ENCODE measurements at regions not wholly inside any gene's neighbourhood (a gene's known extent, or its start where the extent isn't known, plus 50 kb on each side); places are given as distances from the start of the nearest gene placed in this dataset.

DNA sequence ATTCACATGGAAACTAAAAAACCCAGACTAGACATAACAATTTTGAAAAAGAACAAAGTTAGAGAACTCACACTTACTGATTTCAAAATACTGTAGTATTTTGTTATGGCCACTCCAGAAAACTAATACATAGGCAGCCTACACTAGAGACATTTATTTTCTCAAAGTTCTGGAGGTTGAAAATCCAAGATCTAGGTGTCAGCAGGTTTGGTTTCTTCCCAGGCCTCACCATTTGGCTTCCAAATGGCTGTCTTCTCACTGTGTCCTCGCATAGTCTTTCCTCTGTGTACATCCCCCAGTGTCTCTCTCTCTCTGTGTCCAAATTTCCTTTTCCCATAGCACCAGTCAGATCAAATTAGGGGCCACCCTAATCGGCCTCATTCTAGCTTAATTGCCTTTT is 95.0 kb downstream of the NR4A2 start:
- TF ChIP-seq CTCF (IDR thresholded peaks at IDR 0.05; ENCODE audit: insufficient read depth, low read depth, low read length) (no peak), EZH2 (IDR thresholded peaks at IDR 0.05; ENCODE audit: insufficient read depth, low read length) (no peak)

All from astrocyte (in vitro differentiated cells and primary cell).